22Rv1 (cell line): ENCODE measurements at regions not wholly inside any gene's neighbourhood (a gene's known extent, or its start where the extent isn't known, plus 50 kb on each side); places are given as distances from the start of the nearest gene placed in this dataset.

Source experiments
- CTCF ChIP-seq: fragments of 450-650 bp; IDR thresholded peaks from 2 replicates; pipeline ENCODE4 v1.5.1; 2017; ENCODE audit warnings: mild to moderate bottlenecking
- ZFX ChIP-seq: fragments of 450-650 bp; IDR thresholded peaks from 2 replicates; pipeline ENCODE4 v1.6.1; 2017; ENCODE audit warnings: antibody characterized with exemption, borderline replicate concordance

GRCh38 chr5:128646176-128646575 lies 108.1 kb upstream of the FBN2 start:
- TF ChIP-seq CTCF (no peak), ZFX (no peak)
